ENCODE measurements at regions not wholly inside any gene's neighbourhood (a gene's known extent, or its start where the extent isn't known, plus 50 kb on each side); places are given as distances from the start of the nearest gene placed in this dataset.

GRCh38 chr4:144295286-144295995 lies 154.9 kb upstream of the GYPA start (continued):
- TF ChIP-seq ASH2L (IDR thresholded peaks at IDR 0.05; ENCODE audit: low read length) (no peak), SP1 (IDR thresholded peaks at IDR 0.05; ENCODE audit: low read depth, low read length) (no peak), TEAD4 (IDR thresholded peaks at IDR 0.05; ENCODE audit: low read depth, low read length) (no peak)

Data from H1 (cell line).